Transverse colon (tissue), 4 donors: ENCODE measurements at regions not wholly inside any gene's neighbourhood (a gene's known extent, or its start where the extent isn't known, plus 50 kb on each side); places are given as distances from the start of the nearest gene placed in this dataset.

Experiments
- DNase-seq: peaks from one replicate; pipeline ENCODE4 v3.0.0-alpha.2; 2019
- H3K27ac ChIP-seq, 4 donors: fragments of 200-600 bp; sonication (generic); 2 replicates each; pipeline ENCODE4 v1.5.1; 2016 to 2018; ENCODE audit warnings: inconsistent platforms in 4 of 4
- H3K27me3 ChIP-seq: fragments of 200-600 bp; sonication (generic); 2 replicates; pipeline ENCODE4 v1.5.1; 2017; ENCODE audit warnings: inconsistent platforms
- H3K36me3 ChIP-seq, 4 donors: fragments of 200-600 bp; sonication (generic); 2 replicates each; pipeline ENCODE4 v1.5.1; 2017 to 2019; ENCODE audit warnings: inconsistent platforms in 4 of 4
- H3K4me1 ChIP-seq, 4 donors: fragments of 200-600 bp; sonication (generic); 2 replicates each; pipeline ENCODE4 v1.5.1; 2017 to 2020; ENCODE audit warnings: inconsistent platforms in 4 of 4
- H3K4me3 ChIP-seq, 4 donors: fragments of 200-600 bp; sonication (generic); 1 replicate in 1 of 4; 2 replicates in 3 of 4; pipeline versions ENCODE4 v1.5.1 to v1.6.1; 2017 to 2019; ENCODE audit warnings: inconsistent platforms in 4 of 4
- H3K9me3 ChIP-seq, 2 donors: fragments of 200-600 bp; sonication (generic); 2 replicates each; pipeline ENCODE4 v1.5.1; 2017 to 2019; ENCODE audit warnings: inconsistent platforms in 2 of 2
- EP300 ChIP-seq: sonication (generic); formaldehyde crosslinking; IDR thresholded peaks from one replicate; pipeline ENCODE4 v1.6.1; 2017; ENCODE audit warnings: antibody characterized with exemption, low read depth
- POLR2A ChIP-seq: fragments of 450-650 bp; IDR thresholded peaks from one replicate; pipeline ENCODE4 v1.6.1; 2016; ENCODE audit warnings: antibody characterized with exemption, mild to moderate bottlenecking, moderate library complexity
- POLR2AphosphoS5 ChIP-seq, 3 donors: sonication (generic); formaldehyde crosslinking; IDR thresholded peaks; one replicate each; pipeline ENCODE4 v1.6.1; 2016; ENCODE audit warnings: antibody characterized with exemption in 3 of 3
- WGBS, 2 donors: methylation state at CpG; one replicate each; pipeline ENCODE4 v1.1.5; 2018; ENCODE audit warnings: low coverage in 1 of 2; 5-methylcytosine and 5-hydroxymethylcytosine counted together
- in situ Hi-C, 4 donors: fragments of 200-750 bp; cut with MboI; loops; one replicate each; pipeline versions ENCODE4 v1.15.0 to v1.15.1; 2017; ENCODE audit warnings: low sequenced_read_pairs in 3 of 4, low pct_ligation_motif_present in 1 of 4, low pct_unique_long_range_greater_than_20kb in 1 of 4
- intact Hi-C: fragments of 100-400 bp; cut with DNase I; formaldehyde crosslinking; loops from one replicate; pipeline ENCODE4 v1.15.1; 2023; ENCODE audit warnings: low total_unique reads
- TF ChIP-seq, protein P1 (sequence below), 5 experiments: fragments of 200-600 bp in 3 of 5; fragments of 450-650 bp in 2 of 5; sonication (generic) in 3 of 5; IDR thresholded peaks; 1 replicate in 2 of 5; 2 replicates in 3 of 5; pipeline ENCODE4 v1.5.1; 2016 to 2017; ENCODE audit warnings: antibody characterized with exemption in 5 of 5, inconsistent platforms in 3 of 5, mild to moderate bottlenecking in 2 of 5, moderate library complexity in 1 of 5

DNA sequence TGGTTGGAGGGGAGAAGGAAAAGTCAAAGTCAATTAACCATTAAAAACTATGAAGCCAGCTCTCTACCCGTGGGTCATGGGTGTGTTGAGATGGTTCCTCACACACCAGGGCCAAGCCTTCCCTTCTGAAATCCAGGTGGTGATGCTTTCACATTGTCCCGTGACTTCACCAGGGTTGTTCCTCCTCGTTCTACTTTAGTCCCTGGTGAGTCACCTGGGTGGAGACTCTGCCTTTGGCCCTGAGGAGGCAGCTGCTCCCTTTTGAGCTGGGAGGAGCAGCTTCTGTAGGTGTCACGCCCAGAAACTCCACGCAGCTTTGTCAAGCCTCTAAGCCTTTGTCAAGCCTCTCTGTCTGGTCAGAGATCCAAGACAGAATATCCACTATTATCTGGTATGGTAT lies 348.3 kb downstream of the BMP4 start:
- H3K4me3 ChIP-seq = no peak overlapping the region
- H3K27me3 ChIP-seq = no peaks in the 10 kb centered on the region
- peak; percentile 64 for DNase-seq
- TF ChIP-seq EP300 (no peak), POLR2AphosphoS5 (IDR thresholded peaks at IDR 0.05) (peak in 1 of 3 donors; percentile 15)
- WGBS, 2 donors = 40 to 51% methylated on average over 1 to 5 of the region's 5 CpGs
- no peak overlapping the region for H3K27ac ChIP-seq
- H3K4me1 ChIP-seq = peaks cover 0 to 10% (median 1%) of the 10 kb centered on the region in 4 donors
- no peaks in the 10 kb centered on the region for H3K9me3 ChIP-seq
- in situ Hi-C loops = no loop called here
- no peaks in the 10 kb centered on the region for H3K36me3 ChIP-seq
- intact Hi-C loops = no loop called here

DNA sequence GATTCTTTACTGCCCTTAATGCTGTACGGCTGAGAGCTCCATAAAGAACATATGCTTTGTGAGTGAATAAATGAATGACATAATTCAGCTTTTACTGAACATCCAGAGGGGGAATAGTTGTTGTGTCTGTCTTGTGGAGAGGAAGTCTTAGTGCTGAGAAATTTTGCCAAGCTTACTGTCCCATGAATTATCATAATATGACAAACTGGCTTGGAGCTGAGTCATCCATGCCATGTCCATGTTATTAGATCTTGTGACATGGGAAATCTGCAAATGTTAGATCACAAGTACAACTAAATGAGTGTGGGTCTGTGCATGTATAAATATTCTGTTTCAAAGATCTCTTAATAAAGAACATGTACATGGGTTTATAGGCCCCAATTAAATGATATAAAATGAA lies 350.4 kb downstream of the BMP4 start:
- no peak overlapping the region for H3K4me3 ChIP-seq
- WGBS, 2 donors = 78 to 84% methylated on average over 1 of the region's 1 CpG
- no peak for DNase-seq
- no peak for TF ChIP-seq EP300
- TF ChIP-seq, protein P1, sequence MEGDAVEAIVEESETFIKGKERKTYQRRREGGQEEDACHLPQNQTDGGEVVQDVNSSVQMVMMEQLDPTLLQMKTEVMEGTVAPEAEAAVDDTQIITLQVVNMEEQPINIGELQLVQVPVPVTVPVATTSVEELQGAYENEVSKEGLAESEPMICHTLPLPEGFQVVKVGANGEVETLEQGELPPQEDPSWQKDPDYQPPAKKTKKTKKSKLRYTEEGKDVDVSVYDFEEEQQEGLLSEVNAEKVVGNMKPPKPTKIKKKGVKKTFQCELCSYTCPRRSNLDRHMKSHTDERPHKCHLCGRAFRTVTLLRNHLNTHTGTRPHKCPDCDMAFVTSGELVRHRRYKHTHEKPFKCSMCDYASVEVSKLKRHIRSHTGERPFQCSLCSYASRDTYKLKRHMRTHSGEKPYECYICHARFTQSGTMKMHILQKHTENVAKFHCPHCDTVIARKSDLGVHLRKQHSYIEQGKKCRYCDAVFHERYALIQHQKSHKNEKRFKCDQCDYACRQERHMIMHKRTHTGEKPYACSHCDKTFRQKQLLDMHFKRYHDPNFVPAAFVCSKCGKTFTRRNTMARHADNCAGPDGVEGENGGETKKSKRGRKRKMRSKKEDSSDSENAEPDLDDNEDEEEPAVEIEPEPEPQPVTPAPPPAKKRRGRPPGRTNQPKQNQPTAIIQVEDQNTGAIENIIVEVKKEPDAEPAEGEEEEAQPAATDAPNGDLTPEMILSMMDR (IDR thresholded peaks at IDR 0.05) = no peak
- no peak for TF ChIP-seq POLR2A
- TF ChIP-seq POLR2AphosphoS5 (IDR thresholded peaks at IDR 0.05) = no peak
- H3K4me1 ChIP-seq = peaks cover 0 to 10% (median 0%) of the 10 kb centered on the region in 4 donors
- in situ Hi-C loops = no loop called here
- intact Hi-C loops = no loop called here
- H3K36me3 ChIP-seq = no peaks in the 10 kb centered on the region
- H3K9me3 ChIP-seq = no peaks in the 10 kb centered on the region
- H3K27me3 ChIP-seq = no peaks in the 10 kb centered on the region
- no peak overlapping the region for H3K27ac ChIP-seq

DNA sequence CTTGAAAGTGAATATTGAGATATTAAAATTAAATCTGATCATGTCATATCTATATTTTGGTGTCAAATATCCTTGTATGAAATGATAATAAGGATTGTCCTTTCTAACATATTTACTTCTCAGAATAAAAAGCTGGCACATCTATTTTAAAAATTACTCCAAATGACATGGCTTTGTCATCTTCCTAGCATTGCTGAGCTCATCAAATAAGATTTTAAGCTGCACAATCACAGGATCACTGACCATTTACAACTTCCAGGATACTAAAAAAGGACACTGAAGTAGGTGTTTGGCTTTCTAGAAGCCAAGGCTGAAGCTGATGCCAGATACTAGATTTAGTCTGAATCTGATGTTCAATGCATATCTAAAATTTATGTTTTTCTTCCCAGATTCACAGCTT lies 351.1 kb downstream of the BMP4 start:
- no peaks in the 10 kb centered on the region for H3K9me3 ChIP-seq
- no peaks in the 10 kb centered on the region for H3K36me3 ChIP-seq
- H3K4me3 ChIP-seq = no peak overlapping the region
- in situ Hi-C loops (no loop called here), intact Hi-C loops (no loop called here)
- peaks cover 0 to 10% (median 0%) of the 10 kb centered on the region in 4 donors for H3K4me1 ChIP-seq
- no peak for DNase-seq
- TF ChIP-seq POLR2AphosphoS5 (IDR thresholded peaks at IDR 0.05) = no peak
- no peak for TF ChIP-seq EP300
- TF ChIP-seq POLR2A = no peak
- TF ChIP-seq, protein P1 (IDR thresholded peaks at IDR 0.05) = no peak
- H3K27ac ChIP-seq = no peak overlapping the region
- no peaks in the 10 kb centered on the region for H3K27me3 ChIP-seq

GRCh38 chr14:53603994-53604393 lies 352.6 kb downstream of the BMP4 start:
- Histone ChIP-seq H3K27ac (no peak overlapping the region), H3K27me3 (no peaks in the 10 kb centered on the region), H3K9me3 (no peaks in the 10 kb centered on the region), H3K4me3 (no peak overlapping the region), H3K36me3 (no peaks in the 10 kb centered on the region), H3K4me1 (peaks cover 0 to 8% (median 0%) of the 10 kb centered on the region in 4 donors)
- intact Hi-C loops = no loop called here
- in situ Hi-C loops = no loop called here
- WGBS, 2 donors = 86 to 88% methylated on average over 1 to 5 of the region's 5 CpGs
- TF ChIP-seq POLR2A = no peak
- no peak for TF ChIP-seq POLR2AphosphoS5 (IDR thresholded peaks at IDR 0.05)
- TF ChIP-seq, protein P1 (IDR thresholded peaks at IDR 0.05) = no peak
- TF ChIP-seq EP300 = no peak
- no peak for DNase-seq

GRCh38 chr14:53601409-53601808 lies 355.2 kb downstream of the BMP4 start:
- DNase-seq = no peak
- H3K4me1 ChIP-seq = no peaks in the 10 kb centered on the region
- intact Hi-C loops = no loop called here
- H3K36me3 ChIP-seq = no peaks in the 10 kb centered on the region
- in situ Hi-C loops = no loop called here
- no peak overlapping the region for H3K27ac ChIP-seq
- H3K9me3 ChIP-seq = no peaks in the 10 kb centered on the region
- 89 to 97% methylated on average over 1 of the region's 1 CpG for WGBS, 2 donors
- no peak for TF ChIP-seq POLR2AphosphoS5 (IDR thresholded peaks at IDR 0.05)
- H3K4me3 ChIP-seq = no peak overlapping the region
- H3K27me3 ChIP-seq = no peaks in the 10 kb centered on the region
